ENCODE measurements at regions not wholly inside any gene's neighbourhood (a gene's known extent, or its start where the extent isn't known, plus 50 kb on each side); places are given as distances from the start of the nearest gene placed in this dataset.

- intact Hi-C loops (cut with DNase I) = no loop called here
- no peak for TF ChIP-seq POLR2A (IDR thresholded peaks at IDR 0.05)
- no peak for TF ChIP-seq CTCF (IDR thresholded peaks at IDR 0.05)
- TF ChIP-seq POLR2AphosphoS5 (IDR thresholded peaks at IDR 0.05) = no peak
- Histone ChIP-seq H3K4me3 (no peak overlapping the region), H3K4me1 (replicated peaks) (no peaks in the 10 kb centered on the region), H3K9me3 (no peaks in the 10 kb centered on the region), H3K27me3 (replicated peaks; ENCODE audit: insufficient read depth) (no peaks in the 10 kb centered on the region), H3K36me3 (no peaks in the 10 kb centered on the region), H3K27ac (no peak overlapping the region)
- WGBS = 95% methylated on average over 6 of the region's 6 CpGs
- no peak for DNase-seq (ENCODE audit: low spot score)
Measured at GRCh38 chr18:10157706-10158105, 243.9 kb downstream of the VAPA start.

- no peak for DNase-seq (ENCODE audit: low spot score)
- 89% methylated on average over 10 of the region's 10 CpGs for WGBS
- Histone ChIP-seq H3K9me3 (no peaks in the 10 kb centered on the region), H3K36me3 (no peaks in the 10 kb centered on the region), H3K27me3 (replicated peaks; ENCODE audit: insufficient read depth) (no peaks in the 10 kb centered on the region), H3K4me1 (replicated peaks) (no peaks in the 10 kb centered on the region), H3K27ac (no peak overlapping the region), H3K4me3 (no peak overlapping the region)
- intact Hi-C loops (cut with DNase I) = no loop called here
- TF ChIP-seq CTCF (IDR thresholded peaks at IDR 0.05) (no peak), POLR2A (IDR thresholded peaks at IDR 0.05) (no peak), POLR2AphosphoS5 (IDR thresholded peaks at IDR 0.05) (no peak)
Measured at GRCh38 chr18:10160251-10160650, 246.4 kb downstream of the VAPA start.

GRCh38 chr18:10161315-10161714, 247.5 kb downstream of the VAPA start:
- Histone ChIP-seq H3K4me1 (replicated peaks) (no peaks in the 10 kb centered on the region), H3K27me3 (replicated peaks; ENCODE audit: insufficient read depth) (no peaks in the 10 kb centered on the region), H3K36me3 (no peaks in the 10 kb centered on the region), H3K27ac (no peak overlapping the region), H3K4me3 (no peak overlapping the region), H3K9me3 (no peaks in the 10 kb centered on the region)
- no peak for DNase-seq (ENCODE audit: low spot score)
- TF ChIP-seq POLR2A (IDR thresholded peaks at IDR 0.05) = no peak
- TF ChIP-seq CTCF (IDR thresholded peaks at IDR 0.05) = no peak
- TF ChIP-seq POLR2AphosphoS5 (IDR thresholded peaks at IDR 0.05) = no peak
- intact Hi-C loops (cut with DNase I) = no loop called here
- 95% methylated on average over 12 of the region's 12 CpGs for WGBS

GRCh38 chr18:10162340-10162739, 248.5 kb downstream of the VAPA start:
- intact Hi-C loops (cut with DNase I) = no loop called here
- no peak for DNase-seq (ENCODE audit: low spot score)
- Histone ChIP-seq H3K27me3 (replicated peaks; ENCODE audit: insufficient read depth) (no peaks in the 10 kb centered on the region), H3K4me3 (no peak overlapping the region), H3K27ac (no peak overlapping the region), H3K4me1 (replicated peaks) (no peaks in the 10 kb centered on the region), H3K36me3 (no peaks in the 10 kb centered on the region), H3K9me3 (no peaks in the 10 kb centered on the region)
- 87% methylated on average over 4 of the region's 4 CpGs for WGBS
- TF ChIP-seq POLR2AphosphoS5 (IDR thresholded peaks at IDR 0.05) (no peak), POLR2A (IDR thresholded peaks at IDR 0.05) (no peak), CTCF (IDR thresholded peaks at IDR 0.05) (no peak)

- no peaks in the 10 kb centered on the region for H3K27me3 ChIP-seq (replicated peaks; ENCODE audit: insufficient read depth)
- no peaks in the 10 kb centered on the region for H3K9me3 ChIP-seq
- no peaks in the 10 kb centered on the region for H3K4me1 ChIP-seq (replicated peaks)
- intact Hi-C loops (cut with DNase I) = no loop called here
- TF ChIP-seq CTCF (IDR thresholded peaks at IDR 0.05) (no peak), POLR2A (IDR thresholded peaks at IDR 0.05) (no peak), POLR2AphosphoS5 (IDR thresholded peaks at IDR 0.05) (no peak)
- H3K36me3 ChIP-seq = no peaks in the 10 kb centered on the region
- H3K27ac ChIP-seq = no peak overlapping the region
- H3K4me3 ChIP-seq = no peak overlapping the region
- DNase-seq (ENCODE audit: low spot score) = no peak
- 86% methylated on average over 17 of the region's 17 CpGs for WGBS
Measured at GRCh38 chr18:10164271-10165071, 250.7 kb downstream of the VAPA start.

All from prostate gland (tissue), 2 donors.